ENCODE measurements at regions not wholly inside any gene's neighbourhood (a gene's known extent, or its start where the extent isn't known, plus 50 kb on each side); places are given as distances from the start of the nearest gene placed in this dataset.

- TF ChIP-seq CTCF (IDR thresholded peaks at IDR 0.05): no peak
- DNase-seq (ENCODE audit: low spot score in 2 of 2): no peak
- H3K4me1 ChIP-seq: no peaks in the 10 kb centered on the region
Measured at GRCh38 chr12:60391791-60392190, 796.0 kb downstream of the SLC16A7 start.

GRCh38 chr12:60393093-60393492, 797.3 kb downstream of the SLC16A7 start:
- TF ChIP-seq CTCF (IDR thresholded peaks at IDR 0.05): no peak
- Histone ChIP-seq H3K27me3 (no peaks in the 10 kb centered on the region), H3K27ac (no peak overlapping the region), H3K4me1 (no peaks in the 10 kb centered on the region), H3K4me3 (no peak overlapping the region), H3K36me3 (no peaks in the 10 kb centered on the region), H3K9me3 (no peaks in the 10 kb centered on the region)
- intact Hi-C loops (cut with DNase I): no loop called here
- DNase-seq (ENCODE audit: low spot score in 2 of 2): no peak

More at GRCh38 chr12:60391791-60392190, 796.0 kb downstream of the SLC16A7 start:
- H3K27ac ChIP-seq: no peak overlapping the region
- H3K36me3 ChIP-seq: no peaks in the 10 kb centered on the region
- H3K9me3 ChIP-seq: no peaks in the 10 kb centered on the region
- H3K4me3 ChIP-seq: no peak overlapping the region
- intact Hi-C loops (cut with DNase I): no loop called here
- H3K27me3 ChIP-seq: no peaks in the 10 kb centered on the region

GRCh38 chr12:60394665-60395064, 798.8 kb downstream of the SLC16A7 start:
- intact Hi-C loops (cut with DNase I): no loop called here
- Histone ChIP-seq H3K27ac (no peak overlapping the region), H3K36me3 (no peaks in the 10 kb centered on the region), H3K27me3 (no peaks in the 10 kb centered on the region), H3K9me3 (no peaks in the 10 kb centered on the region), H3K4me3 (no peak overlapping the region), H3K4me1 (no peaks in the 10 kb centered on the region)
- no peak for DNase-seq (ENCODE audit: low spot score in 2 of 2)
- TF ChIP-seq CTCF (IDR thresholded peaks at IDR 0.05): no peak

- Histone ChIP-seq H3K4me3 (no peak overlapping the region), H3K27ac (no peak overlapping the region), H3K36me3 (no peaks in the 10 kb centered on the region), H3K4me1 (no peaks in the 10 kb centered on the region), H3K9me3 (no peaks in the 10 kb centered on the region), H3K27me3 (no peaks in the 10 kb centered on the region)
- no peak for TF ChIP-seq CTCF (IDR thresholded peaks at IDR 0.05)
- intact Hi-C loops (cut with DNase I): no loop called here
- no peak for DNase-seq (ENCODE audit: low spot score in 2 of 2)
Measured at GRCh38 chr12:60398547-60398946, 802.7 kb downstream of the SLC16A7 start.

- Histone ChIP-seq H3K27me3 (no peaks in the 10 kb centered on the region), H3K36me3 (no peaks in the 10 kb centered on the region), H3K4me3 (no peak overlapping the region), H3K27ac (no peak overlapping the region), H3K9me3 (no peaks in the 10 kb centered on the region), H3K4me1 (no peaks in the 10 kb centered on the region)
- no peak for DNase-seq (ENCODE audit: low spot score in 2 of 2)
- no peak for TF ChIP-seq CTCF (IDR thresholded peaks at IDR 0.05)
- intact Hi-C loops (cut with DNase I): no loop called here
Measured at GRCh38 chr12:60399064-60399463, 803.2 kb downstream of the SLC16A7 start.

GRCh38 chr12:60402996-60403395, 807.2 kb downstream of the SLC16A7 start:
- intact Hi-C loops (cut with DNase I): no loop called here
- H3K9me3 ChIP-seq: no peaks in the 10 kb centered on the region
- H3K27ac ChIP-seq: no peak overlapping the region
- no peak overlapping the region for H3K4me3 ChIP-seq
- H3K27me3 ChIP-seq: no peaks in the 10 kb centered on the region
- DNase-seq (ENCODE audit: low spot score in 2 of 2): no peak
- H3K36me3 ChIP-seq: no peaks in the 10 kb centered on the region
- no peak for TF ChIP-seq CTCF (IDR thresholded peaks at IDR 0.05)
- H3K4me1 ChIP-seq: no peaks in the 10 kb centered on the region

All from ascending aorta (tissue), 2 donors.